ENCODE measurements at regions not wholly inside any gene's neighbourhood (a gene's known extent, or its start where the extent isn't known, plus 50 kb on each side); places are given as distances from the start of the nearest gene placed in this dataset.

DNA sequence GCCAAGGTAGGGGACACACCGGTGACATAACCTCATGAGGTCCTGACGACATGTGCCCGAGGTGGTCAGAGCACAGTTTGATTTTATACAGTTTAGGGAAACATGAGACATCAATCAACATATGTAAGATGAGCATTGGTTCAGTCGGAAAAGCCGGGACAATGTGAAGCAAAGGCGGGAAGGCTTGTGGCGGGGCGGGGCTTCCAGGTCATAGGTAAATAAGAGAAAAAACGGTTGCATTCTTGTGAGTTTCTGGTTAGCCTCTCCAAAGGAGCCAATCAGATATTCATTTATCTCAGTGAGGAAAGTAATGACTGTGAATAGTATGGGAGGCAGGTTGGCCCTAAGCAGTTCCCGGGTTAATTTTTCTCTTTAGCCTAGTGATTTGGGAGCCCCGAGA, 271.7 kb upstream of the ATP10A start:
- TF ChIP-seq, protein P1, sequence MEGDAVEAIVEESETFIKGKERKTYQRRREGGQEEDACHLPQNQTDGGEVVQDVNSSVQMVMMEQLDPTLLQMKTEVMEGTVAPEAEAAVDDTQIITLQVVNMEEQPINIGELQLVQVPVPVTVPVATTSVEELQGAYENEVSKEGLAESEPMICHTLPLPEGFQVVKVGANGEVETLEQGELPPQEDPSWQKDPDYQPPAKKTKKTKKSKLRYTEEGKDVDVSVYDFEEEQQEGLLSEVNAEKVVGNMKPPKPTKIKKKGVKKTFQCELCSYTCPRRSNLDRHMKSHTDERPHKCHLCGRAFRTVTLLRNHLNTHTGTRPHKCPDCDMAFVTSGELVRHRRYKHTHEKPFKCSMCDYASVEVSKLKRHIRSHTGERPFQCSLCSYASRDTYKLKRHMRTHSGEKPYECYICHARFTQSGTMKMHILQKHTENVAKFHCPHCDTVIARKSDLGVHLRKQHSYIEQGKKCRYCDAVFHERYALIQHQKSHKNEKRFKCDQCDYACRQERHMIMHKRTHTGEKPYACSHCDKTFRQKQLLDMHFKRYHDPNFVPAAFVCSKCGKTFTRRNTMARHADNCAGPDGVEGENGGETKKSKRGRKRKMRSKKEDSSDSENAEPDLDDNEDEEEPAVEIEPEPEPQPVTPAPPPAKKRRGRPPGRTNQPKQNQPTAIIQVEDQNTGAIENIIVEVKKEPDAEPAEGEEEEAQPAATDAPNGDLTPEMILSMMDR (IDR thresholded peaks at IDR 0.05) = no peak
- no peak for TF ChIP-seq POLR2A (IDR thresholded peaks at IDR 0.05)

Data from body of pancreas (tissue), 4 donors.